HCT116 (cell line): ENCODE measurements at regions not wholly inside any gene's neighbourhood (a gene's known extent, or its start where the extent isn't known, plus 50 kb on each side); places are given as distances from the start of the nearest gene placed in this dataset.

ENCODE experiments used
- ATAC-seq: fragments of 200-7000 bp; cut with Tn5 transposase; 2 replicates; pipeline ENCODE4 v1.9.1; 2020; ENCODE audit warnings: mild to moderate bottlenecking, moderate library complexity
- BruUV-seq: library from RNA; stranded (reverse); fragments of 400-500 nt; replicated peaks from 2 replicates; lab custom pipeline; 2021; lab: Mats Ljungman, UMichigan
- CTCF ChIA-PET: fragments of 300-600 bp; sonication (Branson Sonifier 250); formaldehyde crosslinking; loops from one replicate; lab custom pipeline; 2021; ENCODE audit warnings: antibody characterized with exemption; lab: Charles Lee
- POLR2A ChIA-PET: fragments of 300-600, 350-600 bp; sonication (Branson Sonifier 250); formaldehyde crosslinking; loops from one replicate; lab custom pipeline; 2021; ENCODE audit warnings: antibody characterized with exemption; lab: Charles Lee
- RAD21 ChIA-PET, 2 experiments: fragments of 300-600 bp; sonication (Branson Sonifier 250); formaldehyde crosslinking; loops; one replicate each; lab custom pipeline; 2023; ENCODE audit warnings: low total read pairs in 2 of 2; ENCODE audit not compliant: uncharacterized antibody in 2 of 2, unreplicated experiment in 2 of 2, low non-redundant PET in 1 of 2; lab: Charles Lee
- DNase-seq: peaks from one replicate; pipeline ENCODE4 v3.0.0-alpha.2; 2010; ENCODE audit warnings: low read depth, low spot score
- H2AFZ ChIP-seq: fragments of 200-600 bp; shearing (Covaris generic), sonication (generic); 2 replicates; pipeline ENCODE4 v1.6.1; 2017; ENCODE audit warnings: low read depth, mixed run types, mixed read lengths, antibody characterized with exemption, low read length; ENCODE audit not compliant: poor library complexity, severe bottlenecking
- H3K27ac ChIP-seq: 2 replicates; pipeline ENCODE4 v1.5.1; 2012; ENCODE audit warnings: low read depth, low read length
- H3K27me3 ChIP-seq: fragments of 200-600 bp; sonication (generic); 2 replicates; pipeline ENCODE4 v1.6.1; 2016; ENCODE audit warnings: mixed run types, low read length, mixed read lengths; ENCODE audit not compliant: insufficient read depth
- H3K36me3 ChIP-seq, 2 experiments: fragments of 200-500 bp in 1 of 2; fragments of 200-600 bp in 1 of 2; sonication (Bioruptor generic) in 1 of 2; sonication (generic) in 1 of 2; 2 replicates each; pipeline versions ENCODE4 v1.5.1 to v1.6.1; 2014 to 2016; ENCODE audit warnings: low read length in 2 of 2, inconsistent platforms in 1 of 2, mixed read lengths in 1 of 2, mixed run types in 1 of 2; ENCODE audit not compliant: insufficient read depth in 2 of 2, control insufficient read depth in 1 of 2
- H3K4me1 ChIP-seq, 2 experiments: fragments of 200-600 bp in 1 of 2; sonication (generic) in 1 of 2; 2 replicates each; pipeline versions ENCODE4 v1.5.1 to v1.6.1; 2012 to 2017; ENCODE audit warnings: low read length in 2 of 2, inconsistent platforms in 1 of 2, mild to moderate bottlenecking in 1 of 2, mixed read lengths in 1 of 2, mixed run types in 1 of 2, moderate library complexity in 1 of 2; ENCODE audit not compliant: insufficient read depth in 2 of 2, control insufficient read depth in 1 of 2
- H3K4me2 ChIP-seq: fragments of 200-600 bp; sonication (generic); 2 replicates; pipeline ENCODE4 v1.6.1; 2017; ENCODE audit warnings: mixed run types, low read length, mixed read lengths
- H3K4me3 ChIP-seq, 2 experiments: fragments of 200-600 bp in 1 of 2; sonication (generic) in 1 of 2; replicated peaks in 1 of 2; 2 replicates each; pipeline ENCODE4 v1.5.1; 2011 to 2016; ENCODE audit warnings: low read length in 2 of 2, control low read depth in 1 of 2, low read depth in 1 of 2, mild to moderate bottlenecking in 1 of 2, mixed read lengths in 1 of 2, mixed run types in 1 of 2
- H3K79me2 ChIP-seq: fragments of 200-600 bp; sonication (generic); 2 replicates; pipeline ENCODE4 v1.6.1; 2017; ENCODE audit warnings: mild to moderate bottlenecking, mixed run types, low read length, moderate library complexity, mixed read lengths; ENCODE audit not compliant: insufficient read depth
- H3K9ac ChIP-seq: fragments of 200-600 bp; sonication (generic); 2 replicates; pipeline ENCODE4 v1.6.1; 2016; ENCODE audit warnings: low read length, mixed read lengths
- H3K9me2 ChIP-seq: fragments of 200-600 bp; sonication (generic), shearing (Covaris generic); 2 replicates; pipeline ENCODE4 v1.6.1; 2017; ENCODE audit warnings: mixed run types, mild to moderate bottlenecking, moderate library complexity; ENCODE audit not compliant: insufficient read depth
- H3K9me3 ChIP-seq, 2 experiments: fragments of 200-500 bp in 1 of 2; fragments of 200-600 bp in 1 of 2; sonication (Bioruptor generic) in 1 of 2; sonication (generic) in 1 of 2; 2 replicates each; pipeline ENCODE4 v1.6.1; 2014 to 2017; ENCODE audit warnings: low read length in 2 of 2, mixed read lengths in 2 of 2, inconsistent platforms in 1 of 2, low read depth in 1 of 2, mild to moderate bottlenecking in 1 of 2, mixed run types in 1 of 2, moderate library complexity in 1 of 2; ENCODE audit not compliant: control insufficient read depth in 1 of 2, insufficient read depth in 1 of 2
- H4K20me1 ChIP-seq: fragments of 200-600 bp; sonication (generic), shearing (Covaris generic); 2 replicates; pipeline ENCODE4 v1.6.1; 2017; ENCODE audit warnings: mixed run types, mild to moderate bottlenecking, moderate library complexity; ENCODE audit not compliant: insufficient read depth
- ATF3 ChIP-seq: IDR thresholded peaks from 2 replicates; pipeline ENCODE4 v1.6.1; 2012
- CEBPB ChIP-seq: IDR thresholded peaks from 2 replicates; pipeline ENCODE4 v1.6.1; 2012; ENCODE audit warnings: low read depth
- CTCF ChIP-seq, 3 experiments: fragments of 200-600 bp in 1 of 3; sonication (generic) in 1 of 3; IDR thresholded peaks in 2 of 3; conservative IDR thresholded peaks in 1 of 3; 2 replicates each; pipeline ENCODE4 v1.5.1; 2012 to 2017; ENCODE audit warnings: low read depth in 2 of 3, low read length in 2 of 3, antibody characterized with exemption in 1 of 3, borderline replicate concordance in 1 of 3, control low read depth in 1 of 3, mild to moderate bottlenecking in 1 of 3, mixed read lengths in 1 of 3, mixed run types in 1 of 3, moderate library complexity in 1 of 3; ENCODE audit not compliant: insufficient read depth in 1 of 3
- EGR1 ChIP-seq: IDR thresholded peaks from 2 replicates; pipeline ENCODE4 v1.6.1; 2012; ENCODE audit warnings: low read depth
- ELF1 ChIP-seq: IDR thresholded peaks from 2 replicates; pipeline ENCODE4 v1.6.1; 2012; ENCODE audit warnings: low read depth, borderline replicate concordance
- EZH2phosphoT487 ChIP-seq: fragments of 200-600 bp; IDR thresholded peaks from 2 replicates; pipeline ENCODE4 v1.6.1; 2018; ENCODE audit warnings: antibody characterized with exemption, borderline replicate concordance
- JUND ChIP-seq: IDR thresholded peaks from 2 replicates; pipeline ENCODE4 v1.6.1; 2012
- MAX ChIP-seq: IDR thresholded peaks from 2 replicates; pipeline ENCODE4 v1.6.1; 2012
- POLR2A ChIP-seq: IDR thresholded peaks from 2 replicates; pipeline ENCODE4 v1.7.0; 2011; ENCODE audit warnings: borderline replicate concordance; ENCODE audit not compliant: insufficient read depth, insufficient read length; ENCODE audit errors: extremely low read depth
- POLR2AphosphoS5 ChIP-seq: IDR thresholded peaks from 2 replicates; pipeline ENCODE4 v1.6.1; 2011; ENCODE audit warnings: mild to moderate bottlenecking, low read depth, low read length, moderate library complexity
- RAD21 ChIP-seq: IDR thresholded peaks from 2 replicates; pipeline ENCODE4 v1.6.1; 2012; ENCODE audit warnings: low read depth, mild to moderate bottlenecking
- SP1 ChIP-seq: IDR thresholded peaks from 2 replicates; pipeline ENCODE4 v1.6.1; 2012; ENCODE audit warnings: low read depth
- SRF ChIP-seq: IDR thresholded peaks from 2 replicates; pipeline ENCODE4 v1.6.1; 2012; ENCODE audit warnings: low read depth
- YY1 ChIP-seq: IDR thresholded peaks from 2 replicates; pipeline ENCODE4 v1.6.1; 2011; ENCODE audit warnings: low read length, low read depth, moderate library complexity, mild to moderate bottlenecking; ENCODE audit not compliant: insufficient replicate concordance; ENCODE audit errors: extremely low read depth
- ZFX ChIP-seq: fragments of 450-650 bp; IDR thresholded peaks from 2 replicates; pipeline ENCODE4 v1.6.1; 2017
- ZNF274 ChIP-seq: fragments of 200-500 bp; sonication (Bioruptor generic); IDR thresholded peaks from 2 replicates; pipeline ENCODE4 v1.6.1; 2014; ENCODE audit warnings: mild to moderate bottlenecking, low read depth, low read length, inconsistent platforms
- intact Hi-C: fragments of 100-400 bp; cut with micrococcal nuclease; formaldehyde crosslinking; loops from 2 replicates; pipeline ENCODE4 v1.10.0; 2022

- Histone ChIP-seq H2AFZ (no peak overlapping the region), H3K4me1 (peaks cover 0 to 6% of the 10 kb centered on the region in 2 experiments; a peak in 1 of 4 replicates), H3K27me3 (peaks cover 4% of the 10 kb centered on the region; the same call in 1 of the 2 replicates), H3K36me3 (no peaks in the 10 kb centered on the region), H4K20me1 (no peaks in the 10 kb centered on the region), H3K27ac (no peak overlapping the region), H3K9me2 (no peaks in the 10 kb centered on the region; the same call in 1 of the 2 replicates), H3K9me3 (no peaks in the 10 kb centered on the region), H3K4me3 (no peak overlapping the region), H3K9ac (no peak overlapping the region), H3K4me2 (no peak overlapping the region), H3K79me2 (no peaks in the 10 kb centered on the region)
- RAD21 ChIA-PET, result no interaction called here
- intact Hi-C loops, result no loop called here
- BruUV-seq, result no TSS peak
- POLR2A ChIA-PET, result no interaction called here
- DNase-seq (no peak), ATAC-seq (no peak)
- CTCF ChIA-PET, result no interaction called here
- TF ChIP-seq ZNF274 (no peak), MAX (no peak), RAD21 (no peak), SP1 (no peak), JUND (no peak), EGR1 (no peak), POLR2AphosphoS5 (no peak), ZFX (no peak), YY1 (no peak), POLR2A (no peak), ELF1 (no peak), SRF (no peak), EZH2phosphoT487 (no peak), CTCF (IDR thresholded peaks at IDR 0.05 in 2 of 3, conservative IDR thresholded peaks at IDR 0.05 in 1 of 3; ENCODE audit: borderline replicate concordance in 1 of 3, insufficient read depth in 1 of 3, low read depth in 2 of 3, low read length in 2 of 3) (no peak), CEBPB (no peak), ATF3 (no peak)
These were observed 66.4 kb upstream of the STMND1 start for GRCh38 chr6:17035257-17036064.
